ENCODE measurements at regions not wholly inside any gene's neighbourhood (a gene's known extent, or its start where the extent isn't known, plus 50 kb on each side); places are given as distances from the start of the nearest gene placed in this dataset.
"Not testable (repeated sequence)": the region's sequence is repeated elsewhere in the genome, so short reads cannot be mapped to it uniquely, and the experiment has no call there.

DNA sequence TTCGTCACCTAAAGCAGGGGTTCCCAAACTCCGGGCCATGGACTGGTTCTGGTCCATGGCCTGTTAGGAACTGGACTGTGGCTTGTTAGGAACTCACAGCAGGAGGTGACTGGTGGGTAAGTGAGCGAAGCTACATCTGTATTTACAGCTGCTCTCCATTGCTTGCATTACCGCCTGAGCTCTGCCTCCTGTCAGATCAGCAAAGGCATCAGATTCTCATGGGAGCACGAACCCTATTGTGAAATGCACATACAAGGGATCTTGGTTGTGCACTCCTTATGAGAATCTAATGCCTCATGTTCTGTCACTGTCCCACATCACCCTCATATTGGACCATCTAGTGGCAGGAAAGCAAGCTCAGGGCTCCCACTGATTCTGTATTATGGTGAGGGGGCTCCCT is 217.0 kb downstream of the ZFP36L2 start:
- DNase-seq, result no peak

DNA sequence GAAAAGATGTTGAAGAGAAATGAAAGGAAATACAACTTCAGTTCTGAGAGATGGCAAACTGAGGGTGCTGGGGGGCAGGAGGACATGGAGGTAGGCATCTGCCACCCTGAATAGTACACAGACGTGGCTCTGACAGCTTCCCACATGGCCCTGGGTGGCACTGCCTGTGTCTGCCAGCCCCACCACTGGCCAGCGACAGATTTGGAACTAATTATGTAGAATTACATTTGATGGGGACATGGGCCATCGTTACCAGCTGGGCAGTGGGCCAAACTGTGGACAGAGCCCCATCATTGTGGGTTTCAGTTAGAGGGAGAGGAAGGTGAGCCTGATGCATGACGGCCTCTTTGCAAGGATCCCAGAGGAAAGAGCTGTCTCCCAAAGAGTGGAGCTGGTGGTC is 216.0 kb upstream of the HAAO start:
- DNase-seq, result no peak

DNA sequence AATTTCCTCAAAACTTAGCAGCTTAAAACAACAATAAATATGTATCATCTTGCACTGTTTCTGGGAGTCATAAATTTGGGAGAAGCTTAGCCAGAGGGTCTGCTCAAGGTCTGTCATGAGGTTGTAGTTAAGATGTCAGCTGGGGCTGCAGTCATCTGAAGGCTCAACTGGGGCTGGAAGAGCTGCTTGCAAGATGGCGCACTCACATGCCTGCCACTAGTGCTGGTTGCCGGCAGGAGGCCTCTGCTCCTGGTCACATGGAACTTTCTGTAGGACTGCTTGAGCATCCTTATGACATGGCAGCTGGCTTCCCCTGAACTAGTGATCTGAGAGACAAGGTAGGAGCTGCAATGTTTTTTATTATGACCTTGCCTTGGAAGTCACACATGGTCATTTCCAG is 215.5 kb upstream of the HAAO start:
- no peak for DNase-seq

DNA sequence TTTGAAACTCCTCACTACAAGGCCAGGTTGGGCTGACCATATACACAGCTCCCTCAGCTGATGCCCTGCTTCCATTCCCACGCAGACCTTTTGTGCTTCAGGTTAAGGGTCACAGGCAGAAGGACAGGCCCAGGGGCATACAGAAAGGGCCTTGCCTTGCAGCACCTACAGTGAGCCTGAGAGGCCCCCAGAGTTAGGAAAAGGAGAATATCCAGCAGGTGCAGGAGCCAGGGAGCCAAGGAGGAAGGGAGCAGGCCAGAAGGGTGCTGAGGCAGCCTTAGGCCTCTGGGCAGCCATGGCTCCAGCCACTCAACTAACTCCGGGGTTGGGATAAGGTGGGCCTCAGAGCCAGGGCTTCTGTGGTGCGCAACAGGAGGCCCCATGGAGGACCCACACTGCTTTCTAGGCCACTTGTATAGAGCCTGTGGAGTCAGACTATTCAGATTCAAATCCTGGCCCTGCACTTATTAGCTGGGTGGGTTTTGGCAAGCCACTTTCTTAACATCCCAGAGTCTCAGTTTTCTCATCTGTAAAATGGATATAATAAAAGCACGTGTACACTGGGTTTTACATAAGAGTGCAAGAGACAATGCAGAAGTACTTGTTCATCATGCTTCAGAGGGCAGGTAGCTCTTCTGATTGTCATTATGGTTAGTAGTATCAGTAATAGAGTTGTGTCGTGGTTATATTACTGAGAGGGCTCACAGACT is 214.6 kb upstream of the HAAO start:
- no peak for DNase-seq

DNA sequence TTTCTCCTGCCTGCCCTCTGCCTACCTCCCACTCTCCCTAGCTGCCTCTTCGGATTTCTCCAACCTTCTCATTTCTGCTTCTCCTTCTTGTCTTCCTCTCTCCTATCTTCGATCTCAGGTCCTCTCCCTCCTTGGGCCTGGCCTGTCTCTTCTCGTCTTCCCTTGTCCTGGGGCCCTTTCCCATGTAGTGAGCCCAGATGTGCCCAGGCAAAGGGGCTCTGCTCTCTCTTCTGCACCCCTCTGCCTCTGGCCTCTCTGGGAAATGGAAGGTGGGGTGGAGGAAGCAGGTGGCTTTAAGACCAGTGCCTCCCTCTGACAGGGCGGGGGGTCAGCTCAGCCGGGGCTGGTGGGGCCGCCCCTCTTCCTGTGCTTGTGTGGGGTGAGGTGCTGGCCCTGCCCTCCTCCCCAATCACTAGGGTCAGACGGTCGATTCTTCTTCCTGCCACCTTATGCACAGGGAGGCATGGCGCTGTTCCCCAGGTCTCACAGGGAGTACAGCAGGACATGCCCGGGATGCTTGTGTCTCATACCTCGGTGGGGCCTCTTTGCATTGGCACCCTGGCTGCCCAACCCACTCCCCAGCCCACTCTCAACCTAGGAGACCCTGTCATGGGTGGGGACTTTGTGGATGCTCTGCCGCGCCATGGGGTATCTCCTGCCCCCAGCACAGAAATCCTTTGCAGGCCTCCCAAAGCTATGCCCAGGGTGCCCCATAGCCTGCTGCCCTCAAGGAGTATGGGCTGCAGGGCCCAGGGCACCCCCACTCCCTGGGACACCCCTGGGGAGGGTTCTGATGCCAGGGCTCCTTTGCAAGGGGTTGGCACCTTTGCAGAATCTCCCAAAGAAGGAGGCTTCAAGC is 213.8 kb upstream of the HAAO start:
- DNase-seq, result no peak

DNA sequence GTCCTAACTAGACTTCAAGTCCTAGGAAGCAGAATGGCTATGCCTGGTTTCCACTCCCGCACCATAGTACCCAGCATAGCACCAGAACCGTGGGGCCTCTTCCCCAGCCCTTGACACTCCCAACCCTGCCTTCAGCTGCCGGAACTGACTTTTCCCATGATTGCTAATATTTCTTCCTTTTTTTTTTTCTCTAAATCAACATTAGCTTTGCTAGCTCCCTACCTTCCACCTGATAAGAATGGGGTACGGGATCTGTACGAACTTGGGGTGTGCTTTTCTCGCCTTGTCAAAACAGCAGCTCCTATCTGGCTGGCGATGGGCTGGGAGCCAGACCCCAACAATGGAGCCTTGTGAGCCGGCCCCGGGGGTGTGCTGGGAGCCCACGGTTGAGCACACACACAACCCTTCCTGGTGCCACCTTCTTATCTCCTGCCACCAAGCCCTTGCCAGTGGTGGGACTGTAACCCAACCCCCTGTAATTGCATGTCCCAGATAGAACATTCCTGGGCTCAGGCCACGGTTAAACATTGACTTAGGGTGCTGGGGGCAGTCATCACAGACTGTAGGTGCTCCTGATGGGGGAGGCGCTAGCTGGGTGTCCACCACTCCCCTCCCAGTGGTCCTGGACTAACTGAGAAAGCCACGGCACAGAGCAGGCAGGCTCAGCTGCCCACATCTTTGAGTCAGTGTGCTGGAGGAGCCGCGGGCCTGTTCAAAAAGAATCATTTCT is 213.0 kb upstream of the HAAO start:
- DNase-seq, result no peak

DNA sequence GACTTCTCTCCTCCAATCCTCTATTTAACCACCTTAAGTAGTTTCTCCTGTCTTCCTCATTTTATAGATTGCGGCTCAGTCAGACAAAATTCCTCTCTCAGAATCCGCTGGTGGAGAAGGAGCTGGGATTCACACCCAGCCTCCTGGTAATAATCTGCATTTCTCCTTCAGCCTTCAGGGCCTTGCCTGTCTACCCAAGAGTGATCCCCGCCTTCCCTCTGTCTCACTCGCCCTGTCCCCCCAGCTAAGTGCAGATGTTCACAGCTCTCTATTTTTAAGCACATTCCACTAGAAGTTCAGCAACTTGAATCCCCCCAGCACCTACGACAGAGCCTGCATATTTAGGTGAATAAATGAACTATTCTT is 212.5 kb upstream of the HAAO start:
- DNase-seq, result no peak

DNA sequence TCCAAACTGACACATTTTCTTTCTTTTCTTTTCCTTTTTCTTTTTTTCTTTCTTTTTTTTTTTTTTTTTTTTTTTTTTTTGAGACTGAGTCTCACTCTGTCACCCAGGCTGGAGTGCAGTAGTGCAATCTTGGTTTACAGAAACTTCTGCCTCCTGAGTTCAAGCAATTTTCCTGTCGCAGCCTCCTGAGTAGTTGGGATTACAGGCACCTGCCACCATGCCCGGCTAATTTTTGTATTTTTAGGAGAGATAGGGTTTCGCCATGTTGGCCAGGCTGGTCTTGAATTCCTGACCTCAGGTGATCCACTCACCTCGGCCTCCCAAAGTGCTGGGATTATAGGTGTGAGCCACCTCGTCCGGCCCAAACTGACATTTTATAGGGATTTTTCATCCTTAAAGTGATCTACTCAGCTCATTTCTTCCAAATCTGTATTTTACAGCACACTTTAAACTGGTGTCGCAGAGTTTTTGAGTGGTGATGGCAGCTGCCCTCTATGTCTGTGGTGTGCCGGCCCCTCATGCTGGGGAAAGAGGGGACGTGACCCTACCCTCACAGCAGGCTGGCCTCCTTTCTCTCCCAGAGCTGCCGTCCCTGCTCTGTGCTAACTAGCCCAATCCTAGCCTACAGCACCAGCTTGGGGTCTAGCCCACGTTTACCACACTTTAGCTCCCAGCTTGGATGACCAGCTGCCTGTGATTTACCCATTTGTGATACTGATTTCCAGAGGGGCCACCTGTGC is 211.9 kb upstream of the HAAO start:
- DNase-seq, result not testable (repeated sequence)

DNA sequence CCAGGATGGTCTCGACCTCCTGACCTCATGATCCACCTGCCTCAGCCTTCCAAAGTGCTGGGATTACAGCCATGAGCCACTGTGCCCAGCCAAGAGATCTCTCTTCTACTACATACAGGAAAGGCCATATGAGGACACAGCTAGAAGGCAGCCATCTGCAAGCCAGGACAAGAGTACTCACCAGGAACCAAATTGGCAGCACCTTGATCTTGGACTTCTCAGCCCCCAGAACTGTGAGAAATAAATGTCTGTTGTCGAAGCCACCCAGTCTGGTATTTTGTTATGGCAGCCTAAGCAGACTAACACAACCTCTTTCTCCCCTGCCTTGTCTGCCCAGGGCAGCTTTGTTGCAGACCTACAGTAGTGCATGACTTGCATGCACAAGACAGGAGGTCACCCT is 211.3 kb upstream of the HAAO start:
- no peak for DNase-seq

DNA sequence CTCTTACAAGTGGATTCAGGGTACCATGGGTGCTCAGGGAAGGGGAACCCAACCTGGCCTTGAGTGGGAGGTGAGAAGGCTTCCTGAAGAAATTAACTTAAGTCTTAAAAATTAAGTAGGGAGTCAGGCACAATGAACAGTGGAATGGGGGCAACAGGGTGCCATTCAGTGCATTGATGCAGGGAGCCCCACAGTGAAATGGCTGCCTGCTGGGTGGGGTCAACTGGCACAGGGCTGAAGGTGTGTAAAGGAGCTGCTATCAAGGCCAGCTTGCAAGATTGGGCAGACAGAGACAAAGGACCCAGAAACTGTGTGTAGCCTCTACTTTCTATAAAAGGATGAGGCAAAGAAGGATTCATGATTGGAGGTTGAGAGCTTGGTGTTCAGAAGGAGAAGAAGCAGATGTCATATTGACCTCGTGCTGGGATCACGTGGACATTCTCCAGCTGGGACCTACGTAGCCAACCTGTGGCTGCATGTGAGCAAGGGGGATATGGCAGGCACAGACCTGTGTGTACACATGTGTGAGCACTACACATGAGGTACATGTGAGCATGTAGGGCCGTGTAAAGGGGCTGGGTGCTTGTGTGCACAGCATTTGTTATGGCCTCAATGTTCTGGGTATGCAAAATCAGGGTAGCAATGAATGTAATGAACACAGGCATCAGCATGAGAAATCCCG is 209.5 kb upstream of the HAAO start:
- no peak for DNase-seq

DNA sequence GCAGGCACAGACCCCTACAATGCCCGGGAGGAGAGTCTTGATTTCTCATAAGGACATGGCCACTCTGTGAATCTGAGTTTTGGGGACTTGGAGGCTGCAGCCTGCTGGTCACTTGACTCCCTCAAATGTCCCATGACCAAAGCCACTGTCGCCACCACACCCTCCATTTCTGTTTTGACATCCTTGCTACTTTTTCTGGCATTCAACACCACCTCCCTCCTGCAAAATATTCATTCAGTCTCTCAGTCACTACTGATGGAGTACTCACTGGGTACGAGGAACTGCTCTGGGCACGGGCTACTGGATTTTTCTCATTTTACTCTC is 208.6 kb upstream of the HAAO start:
- no peak for DNase-seq

DNA sequence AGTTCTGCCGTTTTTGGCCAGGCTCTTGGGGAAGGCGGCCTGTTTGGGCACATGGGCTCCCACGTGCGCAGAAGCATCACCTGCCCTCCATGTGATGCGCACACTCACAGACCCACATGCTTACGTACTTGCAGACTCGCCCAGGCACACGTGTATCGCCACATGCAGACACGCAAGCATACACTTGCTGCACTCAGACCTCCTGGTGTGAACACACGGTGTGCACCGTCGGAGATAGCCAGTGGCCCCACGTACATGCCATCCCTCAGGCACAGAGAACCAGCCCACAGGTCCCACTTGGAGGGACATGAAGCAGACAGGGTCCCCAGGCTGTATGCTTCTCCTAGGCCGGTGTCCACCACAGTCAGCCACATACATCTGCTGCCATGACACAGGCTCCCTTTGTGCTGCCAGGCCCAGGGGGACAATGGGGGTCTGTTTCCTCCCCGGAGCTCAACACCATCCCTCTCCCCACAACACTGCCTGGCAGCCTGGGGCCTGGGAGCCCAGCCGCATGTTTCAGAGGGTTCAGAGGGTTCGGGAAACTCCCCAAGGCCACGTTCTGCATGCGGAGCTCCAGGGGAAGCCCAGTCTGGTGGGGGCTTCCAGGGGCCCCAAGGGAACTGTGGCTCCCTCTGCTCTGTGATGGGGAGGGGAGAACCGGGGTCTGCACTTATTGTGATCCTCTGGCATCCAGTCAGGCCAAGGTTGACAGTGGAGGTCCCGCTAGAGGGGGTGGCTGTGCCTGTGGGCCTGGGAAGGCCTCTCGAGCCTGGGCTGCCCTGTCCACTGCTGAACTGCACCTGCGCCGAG is 208.1 kb upstream of the HAAO start:
- no peak for DNase-seq

DNA sequence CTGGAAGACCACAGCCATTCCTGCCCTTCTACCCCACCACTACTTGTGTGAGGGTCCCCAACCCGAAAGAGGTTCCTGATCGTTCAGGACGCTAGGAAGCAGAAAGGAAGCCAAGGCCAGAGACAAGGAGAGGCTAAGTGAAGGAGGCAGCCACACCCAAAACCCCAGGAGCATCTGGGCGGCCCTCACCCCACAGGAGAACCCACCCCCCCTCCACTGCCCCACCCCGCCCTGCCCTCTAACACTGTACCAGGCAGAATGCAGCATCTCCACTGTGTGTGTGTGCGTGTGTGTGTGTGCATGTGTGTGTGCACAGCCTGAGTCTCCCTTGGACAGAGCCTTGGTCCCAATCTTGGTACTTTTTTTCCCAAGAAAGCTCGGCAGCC is 207.5 kb upstream of the HAAO start:
- DNase-seq, result no peak

DNA sequence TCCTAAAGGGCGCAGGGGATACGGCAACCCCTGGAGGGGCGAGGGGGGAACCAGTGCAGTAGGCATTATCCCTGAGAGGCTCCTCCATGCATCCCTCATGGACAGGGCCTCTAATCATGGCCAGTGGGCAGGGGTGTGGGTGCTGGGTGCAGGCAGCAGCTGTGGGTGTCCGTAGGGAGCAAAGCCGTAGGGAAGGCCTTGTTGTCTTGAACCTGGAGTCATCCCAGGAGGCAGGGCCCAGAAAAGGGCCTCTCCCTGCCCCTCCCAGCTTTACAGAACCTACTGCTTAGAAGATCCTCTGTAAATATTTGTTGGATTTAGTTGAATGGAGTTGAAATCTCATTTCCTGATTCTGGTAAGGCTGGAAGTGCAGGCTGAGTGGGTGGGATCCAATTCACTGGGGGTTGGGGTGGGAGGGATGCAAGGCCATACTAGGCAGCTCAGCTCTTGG is 207.0 kb upstream of the HAAO start:
- no peak for DNase-seq

DNA sequence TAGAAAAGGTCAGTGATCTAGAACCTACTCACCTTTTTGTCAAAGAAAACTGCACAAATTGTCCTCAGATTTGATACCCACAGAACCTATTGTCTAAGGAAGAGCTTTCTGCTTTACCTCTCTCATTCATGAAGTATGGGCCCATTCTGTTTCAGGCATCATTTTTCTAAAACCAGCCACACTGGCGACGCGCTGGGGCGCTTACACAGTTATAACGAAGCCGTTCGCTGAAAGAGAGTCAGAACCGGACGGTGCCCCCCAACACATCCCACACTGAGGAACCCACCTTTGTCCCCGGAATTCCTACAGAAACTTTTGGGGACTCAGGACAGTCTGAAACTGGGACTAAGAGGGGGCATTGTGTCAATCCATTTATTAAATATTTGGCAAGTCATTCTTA is 206.3 kb upstream of the HAAO start:
- DNase-seq, result no peak

DNA sequence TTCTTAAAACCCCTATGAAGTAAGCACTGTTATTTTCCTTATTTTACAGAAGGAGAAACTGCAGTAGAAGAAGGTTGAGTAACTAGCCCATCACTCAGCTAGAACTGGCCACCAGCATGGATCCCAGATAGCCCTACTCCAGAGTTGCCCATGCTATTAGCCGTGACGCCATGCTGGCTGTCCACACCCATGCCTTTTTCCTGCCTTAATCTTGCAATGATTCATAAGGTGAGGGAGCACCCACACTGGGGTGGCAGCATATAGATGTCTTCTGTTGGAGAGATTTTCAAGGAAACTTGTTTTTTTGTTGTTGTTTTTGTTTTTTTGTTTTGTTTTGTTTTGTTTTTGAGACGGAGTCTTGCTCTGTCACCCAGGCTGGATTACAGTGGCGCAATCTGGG is 204.1 kb upstream of the HAAO start:
- DNase-seq, result no peak

DNA sequence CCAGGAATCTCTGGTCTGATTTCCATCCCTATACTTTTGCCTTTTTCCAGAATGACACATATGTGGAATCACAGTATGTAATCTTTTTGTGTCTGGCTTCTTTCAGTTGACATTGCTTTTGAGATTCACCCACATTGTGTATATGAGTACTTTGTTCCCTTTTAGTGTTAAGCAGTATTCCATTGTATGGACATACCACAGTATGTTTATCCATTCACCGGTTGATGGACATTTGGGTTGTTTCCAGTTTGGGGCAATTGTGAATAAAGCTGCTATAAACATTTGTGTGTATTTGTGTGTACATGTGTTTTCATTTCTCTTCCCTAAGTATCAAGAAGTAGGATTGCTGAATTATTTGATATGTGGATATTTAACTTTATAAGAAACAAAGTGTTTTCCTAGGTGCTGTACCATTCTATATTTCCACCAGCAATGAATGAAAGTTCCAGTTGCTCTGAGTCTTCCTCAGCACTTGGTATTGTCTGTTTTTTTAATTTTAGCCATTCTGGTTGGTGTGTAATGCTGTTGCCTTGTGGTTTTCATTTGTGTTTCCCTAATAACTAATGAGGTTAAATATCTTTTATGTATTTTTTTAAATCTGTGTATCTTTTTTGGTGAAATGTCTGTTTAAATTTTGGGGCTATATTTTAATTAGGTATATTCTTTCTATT is 203.5 kb upstream of the HAAO start:
- no peak for DNase-seq

DNA sequence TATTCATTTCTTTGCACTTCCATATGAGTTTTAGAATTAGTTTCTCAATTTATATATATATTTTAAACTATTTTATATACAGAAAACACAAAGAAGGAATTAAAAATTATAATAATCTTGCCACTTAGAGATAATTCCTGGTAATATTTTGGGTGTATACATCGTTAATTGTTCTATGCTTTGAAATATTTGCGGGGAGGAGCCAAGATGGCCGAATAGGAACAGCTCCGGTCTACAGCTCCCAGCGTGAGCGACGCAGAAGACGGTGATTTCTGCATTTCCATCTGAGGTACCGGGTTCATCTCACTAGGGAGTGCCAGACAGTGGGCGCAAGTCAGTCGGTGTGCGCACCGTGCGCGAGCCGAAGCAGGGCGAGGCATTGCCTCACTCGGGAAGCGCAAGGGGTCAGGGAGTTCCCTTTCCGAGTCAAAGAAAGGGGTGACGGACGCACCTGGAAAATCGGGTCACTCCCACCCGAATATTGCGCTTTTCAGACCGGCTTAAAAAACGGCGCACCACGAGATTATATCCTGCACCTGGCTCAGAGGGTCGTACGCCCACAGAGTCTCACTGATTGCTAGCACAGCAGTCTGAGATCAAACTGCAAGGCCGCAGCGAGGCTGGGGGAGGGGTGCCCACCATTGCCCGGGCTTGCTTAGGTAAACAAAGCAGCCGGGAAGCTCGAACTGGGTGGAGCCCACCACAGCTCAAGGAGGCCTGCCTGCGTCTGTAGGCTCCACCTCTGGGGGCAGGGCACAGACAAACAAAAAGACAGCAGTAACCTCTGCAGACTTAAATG is 197.1 kb upstream of the HAAO start:
- DNase-seq, result not testable (repeated sequence)

DNA sequence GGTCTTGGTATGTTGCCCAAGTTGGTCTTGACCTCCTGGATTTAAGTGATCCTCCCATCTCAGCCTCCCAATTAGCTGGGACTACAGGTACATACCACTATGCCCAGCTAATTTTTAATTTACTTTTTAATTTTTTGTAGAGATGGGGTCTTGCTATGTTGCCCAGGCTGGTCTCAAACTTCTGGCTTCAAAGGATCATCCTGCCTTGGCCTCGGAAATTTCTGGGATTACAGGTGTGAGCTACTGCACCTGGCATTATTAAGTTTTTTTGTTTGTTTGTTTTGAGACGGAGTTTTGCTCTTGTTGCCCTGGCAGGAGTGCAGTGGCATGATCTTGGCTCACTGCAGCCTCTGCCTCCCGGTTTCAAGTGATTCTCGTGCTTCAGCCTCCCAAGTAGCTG is 195.7 kb upstream of the HAAO start:
- not testable (repeated sequence) for DNase-seq
